Suppressor macrophage (primary cell): ENCODE measurements at regions not wholly inside any gene's neighbourhood (a gene's known extent, or its start where the extent isn't known, plus 50 kb on each side); places are given as distances from the start of the nearest gene placed in this dataset.
A peak's percentile ranks its signal among the peaks of the same experiment; 100 is the strongest.
"Not testable (repeated sequence)": the region's sequence is repeated elsewhere in the genome, so short reads cannot be mapped to it uniquely, and the experiment has no call there.

Experiments
- DNase-seq, 4 experiments: peaks; one replicate each; pipeline ENCODE4 v3.0.0-alpha.2; 2020 to 2022

- DNase-seq = no peak
Measured at GRCh38 chr9:71268871-71269635, 147.6 kb upstream of the TRPM3 start.

- DNase-seq = no peak
Measured at GRCh38 chr9:71263451-71263850, 142.0 kb upstream of the TRPM3 start.

- not testable (repeated sequence) for DNase-seq
Measured at GRCh38 chr9:71260419-71260818, 139.0 kb upstream of the TRPM3 start.

GRCh38 chr9:71254592-71255277 is 133.3 kb upstream of the TRPM3 start:
- DNase-seq = no peak

DNA sequence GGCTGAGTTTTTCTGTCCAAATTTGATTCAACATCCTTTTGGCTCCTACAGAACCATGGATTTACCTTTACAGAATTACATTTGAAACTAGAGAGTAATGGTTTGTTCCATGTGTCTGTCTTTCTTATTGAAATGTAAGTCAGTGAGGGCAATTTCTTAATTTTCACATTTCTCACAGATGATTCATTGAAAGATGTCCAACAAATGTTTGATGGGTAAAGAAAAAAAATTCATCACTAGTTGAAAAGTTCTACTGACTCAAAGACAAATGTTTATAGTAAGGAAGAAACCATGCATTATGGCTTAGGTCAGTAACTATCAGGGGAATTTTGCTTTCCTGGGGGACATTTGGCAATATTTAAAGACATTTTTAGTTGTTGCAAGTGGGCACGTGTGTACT is 131.6 kb upstream of the TRPM3 start:
- DNase-seq = no peak

GRCh38 chr9:71250581-71250980 is 129.2 kb upstream of the TRPM3 start:
- DNase-seq = no peak

DNA sequence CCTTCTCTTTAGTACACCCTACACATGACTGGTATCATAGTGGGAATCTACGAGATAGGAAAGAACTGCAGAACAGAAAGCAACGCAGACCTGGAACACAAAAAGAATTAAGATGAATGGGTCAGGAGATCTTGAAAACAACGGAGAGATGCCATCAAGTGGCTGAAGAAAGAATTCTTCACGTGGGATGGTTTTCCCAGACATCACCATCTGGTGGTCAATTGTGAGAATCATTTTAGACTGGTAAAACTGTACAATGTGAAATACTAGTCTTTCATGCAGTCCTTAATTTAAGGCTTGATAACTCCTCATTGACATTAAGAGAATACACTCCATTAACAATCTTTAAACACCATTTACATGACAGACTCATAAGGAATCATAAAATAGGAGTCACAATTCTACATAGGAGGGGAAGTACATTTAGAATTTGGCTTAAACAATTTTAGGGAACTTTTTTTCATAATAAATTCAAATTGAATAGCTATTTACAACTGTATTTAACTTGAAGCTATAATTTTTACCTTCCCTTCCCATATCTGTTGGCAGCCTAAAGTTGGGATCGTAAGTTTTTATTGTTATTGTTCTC is 128.4 kb upstream of the TRPM3 start:
- peak; percentile 55 to 74 (median 67) for DNase-seq

DNA sequence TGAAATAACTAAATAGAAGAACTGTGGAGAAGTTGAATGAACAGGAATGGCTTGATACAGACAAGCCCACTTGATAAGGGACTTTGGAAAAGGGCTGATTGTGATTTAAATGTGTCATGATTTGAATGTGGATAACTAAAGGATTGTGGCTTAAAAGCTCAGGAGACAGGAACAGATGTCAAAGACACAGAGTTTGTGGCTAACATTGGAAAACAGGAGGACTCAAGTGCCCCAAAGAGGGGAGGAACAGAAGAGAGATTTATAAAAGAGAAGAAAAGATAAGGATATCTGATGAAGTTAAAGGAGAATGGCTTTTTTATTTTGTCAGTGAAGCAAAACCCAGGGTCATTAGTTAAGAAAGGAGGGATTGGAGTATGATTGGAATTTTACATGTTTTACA is 124.2 kb upstream of the TRPM3 start:
- DNase-seq = no peak

- no peak for DNase-seq
Measured at GRCh38 chr9:71243951-71244350, 122.5 kb upstream of the TRPM3 start.

DNA sequence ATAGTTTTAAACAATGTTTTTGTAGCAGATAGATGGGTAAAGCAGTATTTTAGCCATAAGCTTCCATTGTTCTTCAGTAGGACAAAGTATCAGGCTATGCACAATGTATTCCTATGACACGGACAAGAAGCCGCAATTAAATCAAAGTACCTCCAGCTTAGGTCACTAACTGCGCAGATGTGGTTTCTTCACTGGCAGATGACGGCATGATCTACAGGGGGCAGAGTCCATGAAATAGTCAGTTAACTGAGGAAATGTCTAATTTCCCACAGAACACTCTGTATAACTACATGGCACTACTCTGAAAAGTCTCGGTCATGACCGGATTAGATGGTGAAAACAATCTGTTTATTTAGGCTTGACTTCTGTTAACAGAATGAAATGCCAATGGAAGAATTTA is 120.7 kb upstream of the TRPM3 start:
- DNase-seq = no peak

DNA sequence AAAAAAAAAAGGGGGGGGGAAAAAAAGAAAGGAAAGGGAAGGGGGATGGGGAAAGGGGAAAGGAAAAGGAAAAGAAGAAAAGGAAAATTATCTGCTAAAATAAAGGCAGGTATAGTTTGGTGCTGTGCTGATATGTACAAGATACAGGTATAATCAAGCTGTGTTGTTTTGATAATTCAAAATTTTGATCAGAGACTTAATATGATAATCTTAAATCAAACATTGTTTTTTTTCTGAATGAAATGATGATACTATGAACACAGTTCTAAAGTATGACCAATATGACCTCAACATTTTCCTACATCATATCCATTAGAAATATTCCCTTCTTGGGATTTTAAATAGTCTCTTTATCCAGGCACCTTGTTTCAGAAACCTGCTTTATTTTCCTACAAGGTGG is 115.6 kb upstream of the TRPM3 start:
- no peak for DNase-seq

- no peak for DNase-seq
Measured at GRCh38 chr9:71233646-71234045, 112.2 kb upstream of the TRPM3 start.

DNA sequence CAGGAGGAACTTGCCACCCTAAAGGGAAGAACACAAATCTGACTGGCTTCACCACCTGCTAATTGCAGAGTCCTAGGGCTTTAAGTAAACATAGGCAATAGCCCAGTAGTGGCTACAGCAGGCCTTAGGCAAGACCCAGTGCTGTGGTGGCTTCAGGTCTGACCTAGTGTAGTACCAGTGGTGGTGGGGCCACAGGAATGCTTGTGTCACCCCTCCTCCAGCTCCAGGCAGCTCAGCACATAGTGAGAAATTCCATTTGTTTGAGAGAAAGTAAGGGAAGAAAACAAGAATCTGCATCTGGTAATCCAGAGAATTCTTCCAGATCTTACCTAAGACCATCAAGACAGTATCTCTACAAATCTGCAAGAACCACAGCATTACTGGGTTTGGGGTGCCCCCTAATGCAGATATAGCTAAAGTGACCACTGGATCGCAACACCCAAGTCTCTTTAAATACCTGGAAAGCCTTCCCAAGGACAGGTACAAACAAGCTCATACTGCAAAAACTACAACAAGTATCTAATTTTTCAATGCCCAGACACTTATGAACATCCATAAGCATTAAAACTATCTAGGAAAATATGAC is 102.6 kb upstream of the TRPM3 start:
- no peak for DNase-seq

DNA sequence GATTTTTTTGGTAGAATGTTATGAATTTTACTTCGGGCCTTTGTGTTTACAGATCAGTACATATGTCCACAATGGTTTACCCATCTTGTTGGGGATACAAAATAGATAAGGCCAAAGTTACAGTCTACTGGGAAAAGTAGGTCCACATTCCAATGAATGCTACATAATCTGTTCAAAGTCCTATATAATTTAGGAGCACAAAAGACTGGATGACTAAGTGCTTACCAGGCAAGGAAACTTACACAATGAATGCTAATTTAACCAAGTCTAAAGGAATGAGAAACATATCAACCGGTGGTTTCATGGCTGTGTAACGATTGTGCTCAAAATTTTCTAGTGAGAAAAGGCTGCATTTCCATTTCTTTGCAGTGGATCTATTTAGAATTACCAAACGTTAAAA is 97.4 kb upstream of the TRPM3 start:
- no peak for DNase-seq

DNA sequence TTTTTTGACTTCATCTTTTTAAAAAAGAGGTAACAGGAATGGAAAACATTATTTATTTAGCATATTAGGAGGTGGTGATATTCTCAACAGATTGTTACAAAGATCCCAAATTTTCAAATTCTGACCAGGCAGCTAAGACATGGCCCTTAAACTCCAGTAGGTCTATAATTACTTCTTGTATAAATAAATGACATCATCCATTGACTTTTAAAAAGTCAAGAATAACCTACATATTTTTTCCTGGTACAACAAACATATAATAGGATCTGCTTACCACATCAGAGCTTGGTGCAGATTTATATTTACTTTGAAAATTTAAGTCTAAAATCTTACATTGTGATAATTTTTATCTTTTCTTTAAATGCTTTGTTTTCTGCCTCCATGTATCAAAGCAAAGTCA is 92.2 kb upstream of the TRPM3 start:
- DNase-seq = no peak

- DNase-seq = no peak
Measured at GRCh38 chr9:71210326-71210725, 88.9 kb upstream of the TRPM3 start.

DNA sequence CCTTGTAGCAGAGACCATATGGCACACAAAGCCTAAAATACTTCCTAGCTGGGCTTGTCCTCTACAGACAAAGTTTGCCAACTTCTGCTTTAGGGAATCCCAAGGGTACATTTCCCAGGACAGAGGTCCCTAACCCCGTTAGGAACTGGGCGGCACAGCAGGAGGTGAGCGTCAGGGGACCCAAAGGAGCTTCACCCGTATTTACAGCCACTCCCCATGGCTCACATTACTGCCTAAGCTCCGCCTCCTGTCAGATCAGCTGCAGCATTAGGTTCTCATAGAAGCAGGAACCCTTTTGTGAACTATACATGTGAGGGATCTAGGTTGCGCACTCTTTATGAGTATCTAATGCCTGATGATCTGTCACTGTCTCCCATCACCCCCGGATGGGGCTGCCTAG is 88.5 kb upstream of the TRPM3 start:
- DNase-seq = no peak

DNA sequence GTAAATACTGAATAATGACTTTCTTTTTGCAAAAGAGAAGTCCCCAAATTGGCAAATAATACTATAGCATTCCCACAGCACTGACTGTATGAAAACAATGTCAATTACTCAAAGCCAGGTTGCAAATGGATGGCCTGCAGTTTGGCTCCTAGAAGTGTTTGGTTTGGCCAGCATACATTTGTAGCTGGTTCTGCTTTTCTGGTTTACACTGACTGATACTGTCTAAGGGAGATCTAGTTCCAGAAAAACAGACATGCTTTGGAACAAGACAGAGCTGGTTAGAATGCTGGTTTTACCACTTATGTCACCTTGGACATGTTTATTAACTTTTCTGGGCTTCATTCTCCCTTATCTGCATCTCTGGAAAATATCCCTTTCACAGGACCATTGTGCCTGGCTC is 81.5 kb upstream of the TRPM3 start:
- DNase-seq = no peak

GRCh38 chr9:71191708-71192107 is 70.3 kb upstream of the TRPM3 start:
- DNase-seq = no peak

- no peak for DNase-seq
Measured at GRCh38 chr9:71183251-71183650, 61.8 kb upstream of the TRPM3 start.

- no peak for DNase-seq
Measured at GRCh38 chr9:71179183-71179582, 57.8 kb upstream of the TRPM3 start.

- no peak for DNase-seq
Measured at GRCh38 chr9:71177901-71178300, 56.5 kb upstream of the TRPM3 start.

- DNase-seq = no peak
Measured at GRCh38 chr9:71171517-71171916, 50.1 kb upstream of the TRPM3 start.
